DOHH2 (cell line): ENCODE measurements at regions not wholly inside any gene's neighbourhood (a gene's known extent, or its start where the extent isn't known, plus 50 kb on each side); places are given as distances from the start of the nearest gene placed in this dataset.

Experiments
- H3F3A ChIP-seq: fragments of 200-600 bp; sonication (generic), shearing (Covaris generic); 2 replicates; pipeline ENCODE4 v1.6.0; 2016; ENCODE audit warnings: antibody characterized with exemption, mild to moderate bottlenecking; ENCODE audit not compliant: control insufficient read depth, insufficient read depth
- H3K27ac ChIP-seq: fragments of 200-600 bp; sonication (generic); 2 replicates; pipeline ENCODE4 v1.5.1; 2014; ENCODE audit warnings: low read depth, mild to moderate bottlenecking, low read length, moderate library complexity
- H3K27me3 ChIP-seq: fragments of 200-600 bp; sonication (generic); 2 replicates; pipeline ENCODE4 v1.6.1; 2014; ENCODE audit warnings: mild to moderate bottlenecking, low read length, mixed read lengths; ENCODE audit not compliant: control insufficient read depth
- H3K36me3 ChIP-seq: fragments of 200-600 bp; sonication (generic); 2 replicates; pipeline ENCODE4 v1.6.1; 2014; ENCODE audit warnings: mild to moderate bottlenecking, low read length, moderate library complexity, mixed read lengths; ENCODE audit not compliant: control insufficient read depth
- H3K4me1 ChIP-seq: fragments of 200-600 bp; sonication (generic); 2 replicates; pipeline ENCODE4 v1.6.1; 2014; ENCODE audit warnings: mild to moderate bottlenecking, low read length, mixed read lengths; ENCODE audit not compliant: control insufficient read depth
- H3K4me2 ChIP-seq: fragments of 200-600 bp; sonication (generic); 2 replicates; pipeline ENCODE4 v1.6.0; 2014; ENCODE audit warnings: mild to moderate bottlenecking, low read length, moderate library complexity
- H3K4me3 ChIP-seq: fragments of 200-600 bp; sonication (generic); 2 replicates; pipeline ENCODE4 v1.5.1; 2014; ENCODE audit warnings: mild to moderate bottlenecking, low read length, mixed read lengths
- H3K79me2 ChIP-seq: fragments of 200-600 bp; sonication (generic); 2 replicates; pipeline ENCODE4 v1.6.1; 2014; ENCODE audit warnings: mild to moderate bottlenecking, low read length, mixed read lengths; ENCODE audit not compliant: control insufficient read depth
- H3K9me2 ChIP-seq: fragments of 200-600 bp; sonication (generic); replicated peaks from 2 replicates; pipeline ENCODE4 v1.6.1; 2014; ENCODE audit warnings: mild to moderate bottlenecking, low read length, mixed read lengths; ENCODE audit not compliant: control insufficient read depth
- H3K9me3 ChIP-seq: fragments of 200-600 bp; sonication (generic); 2 replicates; pipeline ENCODE4 v1.6.1; 2014; ENCODE audit warnings: antibody characterized with exemption, low read length, mixed read lengths; ENCODE audit not compliant: control insufficient read depth, insufficient read depth
- H4K20me1 ChIP-seq: fragments of 200-600 bp; sonication (generic); 2 replicates; pipeline ENCODE4 v1.6.0; 2014; ENCODE audit warnings: low read depth, mild to moderate bottlenecking, antibody characterized with exemption, low read length, moderate library complexity; ENCODE audit not compliant: control insufficient read depth, insufficient read depth
- EZH2phosphoT487 ChIP-seq: fragments of 200-600 bp; sonication (generic); IDR thresholded peaks from 2 replicates; pipeline ENCODE4 v1.6.1; 2017; ENCODE audit warnings: borderline replicate concordance, mild to moderate bottlenecking, antibody characterized with exemption, low read length, moderate library complexity, mixed read lengths
- TF ChIP-seq, protein P1 (sequence below): fragments of 200-600 bp; sonication (generic); IDR thresholded peaks from one replicate; pipeline ENCODE4 v1.5.1; 2014; ENCODE audit warnings: antibody characterized with exemption, mild to moderate bottlenecking, low read depth, low read length; ENCODE audit not compliant: poor library complexity, severe bottlenecking

DNA sequence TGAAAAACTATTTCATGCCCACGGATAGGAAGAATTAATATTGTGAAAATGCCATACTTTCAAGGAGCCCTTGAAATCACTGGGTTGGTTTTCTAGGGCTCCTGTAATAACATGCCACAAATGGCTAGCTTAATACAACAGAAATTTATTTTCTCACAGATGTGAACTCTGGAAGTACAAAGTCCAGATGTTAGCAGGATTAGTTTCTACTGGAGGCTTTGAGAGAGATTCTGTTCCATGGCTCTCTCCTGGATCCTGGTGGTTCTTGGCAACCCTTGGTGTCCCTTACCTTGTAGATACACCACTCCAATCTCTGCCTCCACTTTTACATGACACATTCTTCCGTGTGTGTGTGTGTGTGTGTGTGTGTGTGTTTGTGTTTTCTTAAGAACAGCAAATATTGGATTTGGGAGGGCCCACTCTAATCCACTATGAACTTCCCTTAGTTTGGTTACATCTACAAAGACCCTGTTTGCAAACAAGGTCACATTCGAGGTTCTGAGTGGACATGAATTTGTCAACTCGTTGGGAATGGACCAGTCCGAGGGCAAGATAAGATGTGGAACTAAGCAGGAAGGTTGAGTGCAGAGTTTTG, 381.1 kb downstream of the IPO8 start:
- H3K27ac ChIP-seq = no peak overlapping the region
- H3K4me3 ChIP-seq = no peak overlapping the region
- no peak overlapping the region for H3K4me2 ChIP-seq
- H3K4me1 ChIP-seq = no peaks in the 10 kb centered on the region
- no peaks in the 10 kb centered on the region for H4K20me1 ChIP-seq
- H3F3A ChIP-seq = no peaks in the 10 kb centered on the region
- TF ChIP-seq, protein P1, sequence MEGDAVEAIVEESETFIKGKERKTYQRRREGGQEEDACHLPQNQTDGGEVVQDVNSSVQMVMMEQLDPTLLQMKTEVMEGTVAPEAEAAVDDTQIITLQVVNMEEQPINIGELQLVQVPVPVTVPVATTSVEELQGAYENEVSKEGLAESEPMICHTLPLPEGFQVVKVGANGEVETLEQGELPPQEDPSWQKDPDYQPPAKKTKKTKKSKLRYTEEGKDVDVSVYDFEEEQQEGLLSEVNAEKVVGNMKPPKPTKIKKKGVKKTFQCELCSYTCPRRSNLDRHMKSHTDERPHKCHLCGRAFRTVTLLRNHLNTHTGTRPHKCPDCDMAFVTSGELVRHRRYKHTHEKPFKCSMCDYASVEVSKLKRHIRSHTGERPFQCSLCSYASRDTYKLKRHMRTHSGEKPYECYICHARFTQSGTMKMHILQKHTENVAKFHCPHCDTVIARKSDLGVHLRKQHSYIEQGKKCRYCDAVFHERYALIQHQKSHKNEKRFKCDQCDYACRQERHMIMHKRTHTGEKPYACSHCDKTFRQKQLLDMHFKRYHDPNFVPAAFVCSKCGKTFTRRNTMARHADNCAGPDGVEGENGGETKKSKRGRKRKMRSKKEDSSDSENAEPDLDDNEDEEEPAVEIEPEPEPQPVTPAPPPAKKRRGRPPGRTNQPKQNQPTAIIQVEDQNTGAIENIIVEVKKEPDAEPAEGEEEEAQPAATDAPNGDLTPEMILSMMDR = no peak
- no peak for TF ChIP-seq EZH2phosphoT487
- no peaks in the 10 kb centered on the region for H3K79me2 ChIP-seq
- H3K9me3 ChIP-seq = no peaks in the 10 kb centered on the region
- no peaks in the 10 kb centered on the region for H3K9me2 ChIP-seq
- H3K36me3 ChIP-seq = no peaks in the 10 kb centered on the region
- H3K27me3 ChIP-seq = no peaks in the 10 kb centered on the region

DNA sequence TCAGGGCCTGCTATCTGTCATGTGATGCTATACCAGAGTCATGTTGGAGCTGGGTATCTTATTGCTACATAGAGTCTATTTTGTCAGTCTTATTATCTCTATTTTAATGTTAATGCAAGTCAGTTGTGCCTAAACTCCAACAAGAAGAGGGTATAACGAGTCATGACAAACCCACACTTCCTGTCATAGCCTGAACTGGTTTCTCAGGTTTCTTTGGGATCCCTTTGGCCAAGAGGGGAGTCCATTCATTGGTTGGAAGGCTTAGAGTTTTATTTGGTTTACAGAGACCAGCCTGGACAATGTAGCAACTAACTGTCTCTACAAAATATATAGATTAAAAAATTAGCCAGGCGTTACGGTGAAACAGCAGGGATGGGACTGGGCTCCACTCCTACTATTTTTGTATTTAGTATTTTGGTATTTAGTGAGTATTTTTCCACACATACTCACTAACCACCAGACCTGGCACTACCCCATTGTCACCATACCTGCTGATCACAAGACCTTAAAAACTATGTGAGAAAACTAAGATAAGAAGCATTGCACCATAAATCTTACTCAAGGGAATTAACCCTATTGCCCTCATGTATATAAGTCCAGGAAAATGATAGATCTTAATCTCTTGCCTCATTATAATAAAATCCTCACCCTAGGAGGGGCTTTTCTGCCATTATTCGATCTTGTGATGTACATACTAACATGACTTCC, 387.5 kb downstream of the IPO8 start:
- H3K9me3 ChIP-seq = no peaks in the 10 kb centered on the region
- no peak overlapping the region for H3K4me3 ChIP-seq
- no peaks in the 10 kb centered on the region for H4K20me1 ChIP-seq
- H3K27me3 ChIP-seq = no peaks in the 10 kb centered on the region
- no peaks in the 10 kb centered on the region for H3K36me3 ChIP-seq
- H3K4me1 ChIP-seq = no peaks in the 10 kb centered on the region
- no peaks in the 10 kb centered on the region for H3K9me2 ChIP-seq
- no peak overlapping the region for H3K27ac ChIP-seq
- H3K79me2 ChIP-seq = no peaks in the 10 kb centered on the region
- no peak overlapping the region for H3K4me2 ChIP-seq
- TF ChIP-seq, protein P1 = no peak
- TF ChIP-seq EZH2phosphoT487 = no peak
- H3F3A ChIP-seq = no peaks in the 10 kb centered on the region

DNA sequence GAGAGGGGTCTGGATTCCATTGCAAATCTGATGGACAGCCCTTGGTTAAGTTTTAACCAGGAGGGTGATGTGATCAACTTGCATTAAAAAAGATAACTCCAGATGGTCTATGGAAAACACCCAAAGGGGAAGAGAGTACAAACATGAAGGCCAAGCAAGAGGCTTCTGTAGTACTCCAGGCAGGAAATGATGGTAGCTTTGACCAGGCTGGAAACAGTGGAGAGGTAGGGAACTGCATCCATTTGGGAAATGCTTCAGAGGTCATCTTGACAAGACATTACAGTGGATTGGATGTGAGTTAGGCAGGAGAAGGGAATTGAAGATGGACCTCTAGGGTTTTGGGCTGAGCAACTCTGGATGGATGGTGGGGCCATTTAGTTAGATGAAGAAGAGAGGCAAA, 391.1 kb downstream of the IPO8 start:
- Histone ChIP-seq H4K20me1 (no peaks in the 10 kb centered on the region), H3K27me3 (no peaks in the 10 kb centered on the region), H3K79me2 (no peaks in the 10 kb centered on the region), H3K9me3 (no peaks in the 10 kb centered on the region), H3K4me3 (no peak overlapping the region), H3K4me1 (no peaks in the 10 kb centered on the region), H3K9me2 (no peaks in the 10 kb centered on the region), H3K4me2 (no peak overlapping the region), H3K27ac (no peak overlapping the region), H3K36me3 (no peaks in the 10 kb centered on the region), H3F3A (no peaks in the 10 kb centered on the region)
- TF ChIP-seq EZH2phosphoT487 = no peak
- TF ChIP-seq, protein P1 = no peak
